HG02840 (cell line): ENCODE measurements at regions not wholly inside any gene's neighbourhood (a gene's known extent, or its start where the extent isn't known, plus 50 kb on each side); places are given as distances from the start of the nearest gene placed in this dataset.

Source experiments
- ATAC-seq: cut with Tn5 transposase; IDR thresholded peaks from one replicate; pipeline ENCODE4 v1.9.1; 2021; ENCODE audit warnings: mild to moderate bottlenecking, moderate library complexity, moderate number of reproducible peaks; ENCODE audit not compliant: unreplicated experiment, low FRiP score

GRCh38 chr12:102781117-102781516 is 135.9 kb downstream of the PAH start:
- ATAC-seq: no peak

DNA sequence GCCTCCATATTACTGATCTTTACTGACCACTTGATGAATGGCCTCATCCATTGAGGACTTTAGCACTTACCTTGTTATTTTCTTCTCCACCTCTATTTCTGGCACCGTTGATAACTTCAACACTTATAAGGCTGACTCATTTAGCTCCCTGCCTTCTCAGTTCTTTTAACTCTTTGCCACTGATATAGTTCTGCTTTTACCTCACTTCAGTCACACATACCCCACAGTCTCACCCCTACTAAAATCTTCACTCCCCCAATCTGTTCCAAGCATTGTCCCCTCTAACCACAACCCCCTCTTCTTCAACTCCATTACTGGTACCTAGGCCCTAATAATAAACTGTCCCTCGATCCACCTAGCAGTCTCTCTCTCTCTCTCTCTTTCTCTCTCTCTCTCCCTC is 141.0 kb downstream of the PAH start:
- ATAC-seq: no peak

- ATAC-seq: no peak
Observed at GRCh38 chr12:102769323-102769916, 147.6 kb downstream of the PAH start.

DNA sequence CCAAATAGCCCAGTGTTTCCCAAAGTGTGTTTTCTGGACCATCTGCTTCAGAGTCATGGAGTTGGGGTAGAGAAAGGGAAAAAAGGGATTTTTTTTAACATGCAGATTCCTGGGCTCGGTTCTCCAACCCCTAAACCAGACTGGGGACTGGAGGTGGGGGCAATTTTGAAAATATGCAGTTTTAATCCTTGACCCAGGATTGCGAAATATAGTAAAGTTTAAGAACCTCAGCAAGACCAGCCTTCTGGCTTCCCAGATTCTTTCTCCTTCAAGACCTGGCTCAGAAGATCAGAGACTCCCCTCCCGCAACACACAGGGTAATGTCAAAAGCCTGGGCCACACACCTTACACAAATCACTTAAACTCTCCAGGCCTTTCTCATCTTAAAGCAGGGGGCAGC is 150.1 kb downstream of the PAH start:
- no peak for ATAC-seq

- ATAC-seq: no peak
Observed at GRCh38 chr12:102765736-102766135, 151.3 kb downstream of the PAH start.

DNA sequence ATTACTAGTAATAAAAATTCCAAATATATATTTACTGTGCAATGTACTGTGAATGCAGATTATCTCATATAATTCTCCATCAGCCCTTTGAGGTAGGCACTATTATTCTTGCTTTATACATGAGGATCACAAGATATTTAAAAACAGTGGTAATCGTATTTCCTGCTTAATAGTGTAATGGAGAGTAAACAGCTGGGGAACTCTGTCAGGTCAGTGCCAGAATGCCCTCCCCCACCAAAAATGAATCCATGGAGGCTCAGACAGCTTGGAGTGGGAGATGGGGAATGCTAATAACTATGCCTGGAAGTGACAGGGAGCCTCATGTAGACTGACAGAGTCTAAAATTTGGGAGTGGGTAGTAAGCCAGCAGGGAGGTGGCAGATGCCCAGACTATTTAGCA is 153.6 kb downstream of the PAH start:
- ATAC-seq: no peak

- no peak for ATAC-seq
Observed at GRCh38 chr12:102763061-102763460, 154.0 kb downstream of the PAH start.

GRCh38 chr12:102760322-102760721 is 156.7 kb downstream of the PAH start:
- no peak for ATAC-seq

- no peak for ATAC-seq
Observed at GRCh38 chr12:102759466-102759865, 157.6 kb downstream of the PAH start.

DNA sequence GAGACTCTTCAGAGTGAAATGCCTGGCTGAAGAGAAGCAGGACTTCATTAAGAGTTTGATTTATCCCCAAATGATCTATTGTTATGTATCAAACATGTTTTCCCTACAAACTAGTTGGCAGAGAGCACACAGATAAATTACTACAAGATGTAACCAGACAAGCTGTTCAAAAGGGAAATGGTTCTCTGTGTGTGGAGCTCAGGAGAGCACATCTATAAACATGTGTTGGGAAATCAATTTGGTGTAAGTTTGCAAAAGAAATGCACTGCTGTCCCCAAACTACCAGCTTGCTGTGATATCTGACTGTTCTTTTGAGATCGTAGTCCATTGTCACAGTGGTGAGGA is 159.2 kb downstream of the PAH start:
- ATAC-seq: no peak

GRCh38 chr12:102757154-102757881 is 159.7 kb downstream of the PAH start:
- ATAC-seq: no peak

GRCh38 chr12:102756530-102756929 is 160.5 kb downstream of the PAH start:
- no peak for ATAC-seq

DNA sequence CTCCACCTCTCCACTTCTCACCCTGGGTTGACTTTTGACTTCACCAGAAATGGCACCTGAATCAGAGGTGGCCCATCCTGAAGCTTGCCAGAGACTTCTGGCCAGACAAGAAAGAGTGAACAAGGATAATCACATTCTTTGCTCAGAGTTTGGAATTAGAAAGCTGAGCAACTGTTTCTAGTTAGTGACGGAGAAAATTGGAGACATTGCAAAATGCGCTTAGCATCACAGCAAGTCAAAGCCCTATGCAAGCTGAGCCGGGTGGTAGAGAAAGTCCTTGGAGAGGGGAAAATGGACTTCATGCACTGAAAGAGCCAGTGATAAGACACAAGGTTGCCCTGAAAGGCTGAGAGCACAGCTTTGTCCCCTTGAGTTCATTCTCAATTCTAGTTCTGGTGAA is 161.8 kb downstream of the PAH start:
- no peak for ATAC-seq

DNA sequence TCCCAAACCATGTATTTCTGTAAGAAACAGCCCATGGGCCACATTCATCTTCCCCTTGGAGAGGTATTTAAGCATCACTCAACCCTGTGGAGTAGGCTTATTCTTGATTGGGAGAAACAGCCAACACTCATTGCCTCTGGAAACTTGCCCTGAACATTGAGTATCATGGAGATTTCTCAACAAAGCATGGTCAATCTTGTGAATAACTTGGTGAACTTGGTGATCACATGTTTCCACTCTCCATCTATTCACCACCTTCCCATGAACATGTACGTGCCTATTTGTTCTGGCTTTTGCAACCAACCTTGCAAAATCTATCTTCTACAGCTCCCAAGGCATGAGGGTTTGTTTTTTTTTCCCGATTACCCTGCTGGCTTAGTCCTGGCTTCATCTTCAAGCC is 163.2 kb downstream of the PAH start:
- ATAC-seq: no peak

DNA sequence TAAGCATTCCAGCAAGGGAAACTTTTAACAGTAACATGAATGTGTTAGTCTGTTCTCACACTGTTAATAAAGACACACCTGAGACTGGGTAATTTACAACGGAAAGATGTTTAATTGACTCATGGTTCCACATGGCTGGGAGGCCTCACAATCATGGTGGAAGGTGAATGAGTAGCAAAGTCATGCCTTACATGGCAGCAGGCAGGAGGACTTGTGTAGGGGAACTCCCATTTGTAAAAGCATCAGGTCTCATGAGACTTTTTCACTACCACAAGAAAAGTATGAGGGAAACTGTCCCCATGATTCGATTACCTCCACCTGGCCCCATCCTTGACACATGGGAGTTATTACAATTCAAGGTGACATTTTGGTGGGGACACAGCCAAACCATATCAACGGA is 168.3 kb downstream of the PAH start:
- ATAC-seq: no peak

- ATAC-seq: no peak
Observed at GRCh38 chr12:102746963-102747362, 170.1 kb downstream of the PAH start.

GRCh38 chr12:102745971-102746600 is 171.0 kb downstream of the PAH start:
- no peak for ATAC-seq

DNA sequence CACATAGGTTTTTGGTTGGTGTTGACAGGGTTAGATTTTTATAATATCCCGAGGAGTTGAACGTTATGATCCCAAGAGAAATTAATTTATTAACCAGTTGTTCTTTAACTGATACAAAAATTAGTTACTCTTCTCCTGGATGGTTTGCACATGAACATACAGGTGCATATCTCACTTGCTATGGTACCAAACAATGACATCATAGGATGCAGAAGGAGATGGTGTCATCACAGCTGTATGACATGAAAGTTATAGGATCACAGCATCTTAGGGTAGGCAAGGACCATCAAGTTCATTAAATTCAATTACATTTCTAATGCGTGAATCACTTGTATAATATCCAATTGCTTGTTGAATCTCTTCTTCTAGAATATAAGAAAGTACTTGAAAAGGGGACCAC is 175.8 kb downstream of the PAH start:
- ATAC-seq: no peak

DNA sequence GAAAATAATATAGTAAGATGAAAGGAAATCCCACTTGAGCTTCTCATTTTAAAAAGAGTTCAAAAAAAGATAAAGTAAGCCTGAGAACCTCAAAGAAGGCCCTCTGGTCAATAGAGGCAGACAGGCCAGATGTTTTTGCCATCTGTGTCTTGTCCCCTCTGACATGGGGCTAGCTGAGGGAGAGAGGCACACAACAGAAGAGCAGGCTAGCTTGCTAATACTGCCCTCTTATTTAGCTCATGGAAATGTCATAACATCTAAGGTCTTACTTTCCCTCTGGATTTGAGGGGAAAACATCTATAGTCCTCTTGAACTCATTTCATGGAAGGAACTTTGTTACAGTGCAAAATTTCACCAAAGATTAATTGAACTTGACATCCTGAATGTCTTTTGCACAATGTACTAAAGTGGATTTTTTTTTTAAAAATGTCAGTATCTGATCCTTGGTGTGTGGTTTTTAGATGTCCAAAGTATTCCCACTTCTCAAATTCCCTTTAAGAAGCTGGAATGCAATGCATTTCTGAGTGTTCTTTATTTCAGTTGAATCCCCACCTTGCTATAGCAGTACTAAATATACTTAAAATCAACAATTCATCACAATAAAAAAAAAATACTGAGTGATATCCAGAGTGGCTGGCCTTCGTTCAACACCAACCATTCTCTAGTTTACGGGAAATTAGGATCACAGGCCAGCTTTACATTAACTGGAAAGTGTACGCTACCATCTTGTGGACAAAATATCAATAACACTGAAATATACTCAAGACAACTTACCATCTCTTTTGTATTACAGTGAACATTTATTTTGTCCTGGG is 176.7 kb downstream of the PAH start:
- no peak for ATAC-seq

DNA sequence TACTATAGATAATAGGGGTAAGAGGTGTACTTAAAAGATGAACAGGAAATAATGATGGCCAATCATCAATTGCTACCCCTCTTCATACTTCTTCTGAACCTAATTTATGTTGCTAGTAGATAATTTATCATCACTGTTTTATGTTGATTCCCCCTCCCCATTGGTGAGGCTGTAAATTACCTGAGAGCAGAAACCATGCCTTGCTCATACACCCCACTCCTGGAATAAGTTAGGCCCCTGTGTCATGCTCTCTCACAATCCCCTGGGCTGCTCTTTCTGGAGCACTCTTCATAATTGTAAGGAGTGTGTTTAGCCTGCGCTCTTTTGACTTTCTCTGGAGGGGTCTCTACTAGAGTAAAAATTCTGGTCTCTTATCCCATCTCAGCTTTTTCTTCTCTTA is 180.7 kb downstream of the PAH start:
- ATAC-seq: no peak

- ATAC-seq: no peak
Observed at GRCh38 chr12:102735104-102735503, 181.9 kb downstream of the PAH start.
